ENCODE measurements at regions not wholly inside any gene's neighbourhood (a gene's known extent, or its start where the extent isn't known, plus 50 kb on each side); places are given as distances from the start of the nearest gene placed in this dataset.

GRCh38 chr12:89943463-89943862 lies 234.8 kb upstream of the ATP2B1 start:
- H3K4me3 ChIP-seq, result no peak overlapping the region
- TF ChIP-seq POLR2A (IDR thresholded peaks at IDR 0.05), result no peak
- no peak for TF ChIP-seq CTCF (IDR thresholded peaks at IDR 0.05)
- no peaks in the 10 kb centered on the region for H3K27me3 ChIP-seq
- H3K9me3 ChIP-seq, result no peaks in the 10 kb centered on the region
- H3K27ac ChIP-seq, result no peak overlapping the region
- H3K4me1 ChIP-seq, result peaks cover 11% of the 10 kb centered on the region
- no peak for DNase-seq
- intact Hi-C loops (cut with DNase I), result no loop called here
- ATAC-seq, result no peak
- no peaks in the 10 kb centered on the region for H3K36me3 ChIP-seq (replicated peaks in 1 of 2; ENCODE audit: insufficient read depth in 1 of 2, low read depth in 2 of 2)

GRCh38 chr12:89941436-89941835 lies 232.8 kb upstream of the ATP2B1 start:
- no peak for DNase-seq
- no peak for ATAC-seq
- intact Hi-C loops (cut with DNase I), result no loop called here
- Histone ChIP-seq H3K4me1 (no peaks in the 10 kb centered on the region), H3K4me3 (no peak overlapping the region), H3K27ac (no peak overlapping the region), H3K36me3 (replicated peaks in 1 of 2; ENCODE audit: insufficient read depth in 1 of 2, low read depth in 2 of 2) (no peaks in the 10 kb centered on the region), H3K27me3 (no peaks in the 10 kb centered on the region), H3K9me3 (no peaks in the 10 kb centered on the region)
- TF ChIP-seq POLR2A (IDR thresholded peaks at IDR 0.05), result no peak
- no peak for TF ChIP-seq CTCF (IDR thresholded peaks at IDR 0.05)
- WGBS, 2 donors, result 90 to 93% methylated on average over 2 of the region's 2 CpGs

- ATAC-seq, result no peak
- TF ChIP-seq POLR2A (IDR thresholded peaks at IDR 0.05), result no peak
- TF ChIP-seq CTCF (IDR thresholded peaks at IDR 0.05), result no peak
- Histone ChIP-seq H3K9me3 (no peaks in the 10 kb centered on the region), H3K27ac (no peak overlapping the region), H3K4me3 (no peak overlapping the region), H3K27me3 (no peaks in the 10 kb centered on the region), H3K36me3 (replicated peaks in 1 of 2; ENCODE audit: insufficient read depth in 1 of 2, low read depth in 2 of 2) (no peaks in the 10 kb centered on the region), H3K4me1 (no peaks in the 10 kb centered on the region)
- intact Hi-C loops (cut with DNase I), result no loop called here
- no peak for DNase-seq
- WGBS, 2 donors, result 68 to 79% methylated on average over 1 of the region's 1 CpG
Measured at GRCh38 chr12:89939522-89940215, 231.0 kb upstream of the ATP2B1 start.

- Histone ChIP-seq H3K27ac (no peak overlapping the region), H3K4me3 (no peak overlapping the region), H3K4me1 (no peaks in the 10 kb centered on the region), H3K9me3 (no peaks in the 10 kb centered on the region), H3K27me3 (no peaks in the 10 kb centered on the region), H3K36me3 (replicated peaks in 1 of 2; ENCODE audit: insufficient read depth in 1 of 2, low read depth in 2 of 2) (no peaks in the 10 kb centered on the region)
- TF ChIP-seq CTCF (IDR thresholded peaks at IDR 0.05) (no peak), POLR2A (IDR thresholded peaks at IDR 0.05) (no peak)
- no peak for DNase-seq
- WGBS, 2 donors, result 46 to 48% methylated on average over 3 of the region's 3 CpGs
- no peak for ATAC-seq
- intact Hi-C loops (cut with DNase I), result no loop called here
Measured at GRCh38 chr12:89936631-89937030, 228.0 kb upstream of the ATP2B1 start.

GRCh38 chr12:89935850-89936249 lies 227.2 kb upstream of the ATP2B1 start:
- Histone ChIP-seq H3K27me3 (no peaks in the 10 kb centered on the region), H3K27ac (no peak overlapping the region), H3K4me1 (no peaks in the 10 kb centered on the region), H3K9me3 (no peaks in the 10 kb centered on the region), H3K4me3 (no peak overlapping the region), H3K36me3 (replicated peaks in 1 of 2; ENCODE audit: insufficient read depth in 1 of 2, low read depth in 2 of 2) (no peaks in the 10 kb centered on the region)
- intact Hi-C loops (cut with DNase I), result no loop called here
- 85 to 89% methylated on average over 6 of the region's 6 CpGs for WGBS, 2 donors
- no peak for DNase-seq
- no peak for ATAC-seq
- TF ChIP-seq POLR2A (IDR thresholded peaks at IDR 0.05), result no peak
- no peak for TF ChIP-seq CTCF (IDR thresholded peaks at IDR 0.05)
